Stomach (tissue), 4 donors: ENCODE measurements at regions not wholly inside any gene's neighbourhood (a gene's known extent, or its start where the extent isn't known, plus 50 kb on each side); places are given as distances from the start of the nearest gene placed in this dataset.
"Not testable (repeated sequence)": the region's sequence is repeated elsewhere in the genome, so short reads cannot be mapped to it uniquely, and the experiment has no call there.

Experiments used
- CTCF ChIP-seq, 7 experiments: fragments of 450-650 bp in 4 of 7; fragments of 200-600 bp in 3 of 7; sonication (generic) in 3 of 7; IDR thresholded peaks; one replicate each; pipeline ENCODE4 v1.5.1; 2016 to 2019; ENCODE audit warnings: antibody characterized with exemption in 7 of 7, control low read depth in 2 of 7, mild to moderate bottlenecking in 1 of 7
- EP300 ChIP-seq: sonication (generic); formaldehyde crosslinking; IDR thresholded peaks from one replicate; pipeline ENCODE4 v1.6.1; 2017; ENCODE audit warnings: antibody characterized with exemption
- POLR2AphosphoS5 ChIP-seq, 3 donors: sonication (generic); formaldehyde crosslinking; IDR thresholded peaks; one replicate each; pipeline ENCODE4 v1.6.1; 2016; ENCODE audit warnings: antibody characterized with exemption in 3 of 3

DNA sequence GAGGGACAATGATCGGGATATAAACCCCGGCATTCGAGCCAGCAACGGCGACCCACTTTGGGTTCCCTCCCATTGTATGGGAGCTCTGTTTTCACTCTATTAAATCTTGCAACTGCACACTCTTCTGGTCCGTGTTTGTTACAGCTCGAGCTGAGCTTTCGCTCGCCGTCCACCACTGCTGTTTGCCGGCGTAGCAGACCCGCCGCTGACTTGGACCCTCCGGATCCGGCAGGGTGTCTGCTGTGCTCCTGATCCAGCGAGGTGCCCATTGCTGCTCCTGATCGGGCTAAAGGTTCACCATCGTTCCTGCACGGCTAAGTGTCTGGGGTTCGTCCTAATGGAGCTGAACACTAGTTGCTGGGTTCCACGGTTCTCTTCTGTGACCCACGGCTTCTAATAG, 220.2 kb downstream of the GLRX3 start:
- TF ChIP-seq CTCF (IDR thresholded peaks at IDR 0.05); POLR2AphosphoS5 (IDR thresholded peaks at IDR 0.05); EP300: not testable (repeated sequence)
